Transverse colon (tissue), 4 donors: ENCODE measurements at regions not wholly inside any gene's neighbourhood (a gene's known extent, or its start where the extent isn't known, plus 50 kb on each side); places are given as distances from the start of the nearest gene placed in this dataset.

Experiments used
- DNase-seq: peaks from one replicate; pipeline ENCODE4 v3.0.0-alpha.2; 2019
- H3K27ac ChIP-seq, 4 donors: fragments of 200-600 bp; sonication (generic); 2 replicates each; pipeline ENCODE4 v1.5.1; 2016 to 2018; ENCODE audit warnings: inconsistent platforms in 4 of 4
- H3K27me3 ChIP-seq: fragments of 200-600 bp; sonication (generic); 2 replicates; pipeline ENCODE4 v1.5.1; 2017; ENCODE audit warnings: inconsistent platforms
- H3K36me3 ChIP-seq, 4 donors: fragments of 200-600 bp; sonication (generic); 2 replicates each; pipeline ENCODE4 v1.5.1; 2017 to 2019; ENCODE audit warnings: inconsistent platforms in 4 of 4
- H3K4me1 ChIP-seq, 4 donors: fragments of 200-600 bp; sonication (generic); 2 replicates each; pipeline ENCODE4 v1.5.1; 2017 to 2020; ENCODE audit warnings: inconsistent platforms in 4 of 4
- H3K4me3 ChIP-seq, 4 donors: fragments of 200-600 bp; sonication (generic); 1 replicate in 1 of 4; 2 replicates in 3 of 4; pipeline versions ENCODE4 v1.5.1 to v1.6.1; 2017 to 2019; ENCODE audit warnings: inconsistent platforms in 4 of 4
- H3K9me3 ChIP-seq, 2 donors: fragments of 200-600 bp; sonication (generic); 2 replicates each; pipeline ENCODE4 v1.5.1; 2017 to 2019; ENCODE audit warnings: inconsistent platforms in 2 of 2
- EP300 ChIP-seq: sonication (generic); formaldehyde crosslinking; IDR thresholded peaks from one replicate; pipeline ENCODE4 v1.6.1; 2017; ENCODE audit warnings: antibody characterized with exemption, low read depth
- POLR2A ChIP-seq: fragments of 450-650 bp; IDR thresholded peaks from one replicate; pipeline ENCODE4 v1.6.1; 2016; ENCODE audit warnings: antibody characterized with exemption, mild to moderate bottlenecking, moderate library complexity
- POLR2AphosphoS5 ChIP-seq, 3 donors: sonication (generic); formaldehyde crosslinking; IDR thresholded peaks; one replicate each; pipeline ENCODE4 v1.6.1; 2016; ENCODE audit warnings: antibody characterized with exemption in 3 of 3
- WGBS, 2 donors: methylation state at CpG; one replicate each; pipeline ENCODE4 v1.1.5; 2018; ENCODE audit warnings: low coverage in 1 of 2; 5-methylcytosine and 5-hydroxymethylcytosine counted together
- in situ Hi-C, 4 donors: fragments of 200-750 bp; cut with MboI; loops; one replicate each; pipeline versions ENCODE4 v1.15.0 to v1.15.1; 2017; ENCODE audit warnings: low sequenced_read_pairs in 3 of 4, low pct_ligation_motif_present in 1 of 4, low pct_unique_long_range_greater_than_20kb in 1 of 4
- intact Hi-C: fragments of 100-400 bp; cut with DNase I; formaldehyde crosslinking; loops from one replicate; pipeline ENCODE4 v1.15.1; 2023; ENCODE audit warnings: low total_unique reads
- TF ChIP-seq, protein P1 (sequence below), 5 experiments: fragments of 200-600 bp in 3 of 5; fragments of 450-650 bp in 2 of 5; sonication (generic) in 3 of 5; IDR thresholded peaks; 1 replicate in 2 of 5; 2 replicates in 3 of 5; pipeline ENCODE4 v1.5.1; 2016 to 2017; ENCODE audit warnings: antibody characterized with exemption in 5 of 5, inconsistent platforms in 3 of 5, mild to moderate bottlenecking in 2 of 5, moderate library complexity in 1 of 5

DNA sequence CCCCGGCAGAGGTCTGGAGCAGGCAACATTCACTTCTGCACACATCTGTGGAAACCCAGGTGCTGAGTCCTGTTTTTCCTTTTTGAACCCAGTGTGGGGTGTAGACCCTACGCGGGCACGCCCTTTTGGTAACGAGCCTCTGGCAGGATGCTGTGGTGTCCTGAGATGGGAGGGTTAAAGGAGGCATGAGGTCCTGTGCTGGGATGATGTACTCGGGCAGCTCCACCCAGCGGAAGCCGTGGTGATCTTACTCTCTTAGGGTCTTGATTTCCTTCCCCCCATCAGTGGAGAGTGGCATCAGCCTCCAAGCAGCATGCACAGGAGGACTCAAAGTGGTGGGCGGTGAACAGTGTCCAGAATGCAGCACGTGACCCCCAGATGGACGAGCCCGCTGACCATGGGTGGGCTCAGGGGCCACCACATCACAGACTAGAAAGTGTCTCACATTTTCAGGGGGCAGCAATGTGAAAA lies 148.6 kb downstream of the DNAJB6 start:
- Histone ChIP-seq H3K27me3 (peaks cover 4% of the 10 kb centered on the region), H3K4me1 (no peaks in the 10 kb centered on the region)
- no peak for TF ChIP-seq EP300
- no peak for TF ChIP-seq POLR2AphosphoS5 (IDR thresholded peaks at IDR 0.05)
- no peak for TF ChIP-seq POLR2A
- TF ChIP-seq, protein P1, sequence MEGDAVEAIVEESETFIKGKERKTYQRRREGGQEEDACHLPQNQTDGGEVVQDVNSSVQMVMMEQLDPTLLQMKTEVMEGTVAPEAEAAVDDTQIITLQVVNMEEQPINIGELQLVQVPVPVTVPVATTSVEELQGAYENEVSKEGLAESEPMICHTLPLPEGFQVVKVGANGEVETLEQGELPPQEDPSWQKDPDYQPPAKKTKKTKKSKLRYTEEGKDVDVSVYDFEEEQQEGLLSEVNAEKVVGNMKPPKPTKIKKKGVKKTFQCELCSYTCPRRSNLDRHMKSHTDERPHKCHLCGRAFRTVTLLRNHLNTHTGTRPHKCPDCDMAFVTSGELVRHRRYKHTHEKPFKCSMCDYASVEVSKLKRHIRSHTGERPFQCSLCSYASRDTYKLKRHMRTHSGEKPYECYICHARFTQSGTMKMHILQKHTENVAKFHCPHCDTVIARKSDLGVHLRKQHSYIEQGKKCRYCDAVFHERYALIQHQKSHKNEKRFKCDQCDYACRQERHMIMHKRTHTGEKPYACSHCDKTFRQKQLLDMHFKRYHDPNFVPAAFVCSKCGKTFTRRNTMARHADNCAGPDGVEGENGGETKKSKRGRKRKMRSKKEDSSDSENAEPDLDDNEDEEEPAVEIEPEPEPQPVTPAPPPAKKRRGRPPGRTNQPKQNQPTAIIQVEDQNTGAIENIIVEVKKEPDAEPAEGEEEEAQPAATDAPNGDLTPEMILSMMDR (IDR thresholded peaks at IDR 0.05), result no peak

DNA sequence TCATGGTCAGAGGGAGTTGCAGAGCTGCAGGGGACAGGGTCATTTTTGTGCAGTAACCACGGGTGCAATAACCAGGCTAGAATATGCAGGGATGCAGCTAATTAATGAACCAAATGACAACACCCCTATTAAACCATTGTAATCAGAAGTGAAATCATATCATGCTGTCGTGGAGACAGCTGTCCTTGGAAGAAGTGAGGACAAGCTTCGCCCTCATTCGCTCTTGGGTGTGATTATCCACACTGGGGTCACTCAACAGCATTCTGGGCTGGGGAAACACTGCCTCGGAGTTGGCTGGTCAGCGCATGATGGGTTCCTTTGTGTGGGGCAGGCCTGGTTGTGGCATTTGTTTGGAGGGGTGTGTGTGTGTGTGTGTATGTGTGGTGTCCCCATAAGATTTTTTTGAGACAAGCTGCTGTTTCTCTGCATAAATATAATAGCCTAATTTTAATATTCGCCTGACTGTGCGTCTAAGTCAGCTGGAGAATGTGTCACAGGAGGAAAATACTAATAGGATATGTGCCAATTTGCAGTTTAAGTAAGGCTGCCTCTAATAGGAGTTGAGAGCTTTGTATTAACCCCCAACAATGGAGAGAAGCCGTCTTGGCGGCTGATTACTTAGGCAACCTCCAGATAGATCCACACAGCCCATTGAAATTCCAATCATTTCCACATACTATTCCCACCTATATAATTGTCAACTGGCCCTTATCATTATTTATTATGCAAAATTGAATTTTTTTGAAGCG lies 149.4 kb downstream of the DNAJB6 start:
- no peak for TF ChIP-seq POLR2A
- TF ChIP-seq POLR2AphosphoS5 (IDR thresholded peaks at IDR 0.05), result no peak
- no peak for TF ChIP-seq EP300
- TF ChIP-seq, protein P1 (IDR thresholded peaks at IDR 0.05), result no peak
- in situ Hi-C loops (no loop called here), intact Hi-C loops (no loop called here)
- Histone ChIP-seq H3K27me3 (peaks cover 4% of the 10 kb centered on the region), H3K27ac (no peak overlapping the region), H3K4me3 (no peak overlapping the region), H3K4me1 (no peaks in the 10 kb centered on the region), H3K36me3 (no peaks in the 10 kb centered on the region), H3K9me3 (no peaks in the 10 kb centered on the region)
- WGBS, 2 donors, result 76 to 85% methylated on average over 3 to 11 of the region's 11 CpGs
- DNase-seq, result no peak

More for the DNA sequence above, 148.6 kb downstream of the DNAJB6 start:
- Histone ChIP-seq H3K4me3 (no peak overlapping the region), H3K27ac (no peak overlapping the region), H3K9me3 (no peaks in the 10 kb centered on the region), H3K36me3 (no peaks in the 10 kb centered on the region)
- 79% methylated on average over 12 of the region's 12 CpGs; no CpG with 5 or more reads in 1 of the 2 donors for WGBS, 2 donors
- DNase-seq, result no peak
- in situ Hi-C loops (no loop called here), intact Hi-C loops (no loop called here)

DNA sequence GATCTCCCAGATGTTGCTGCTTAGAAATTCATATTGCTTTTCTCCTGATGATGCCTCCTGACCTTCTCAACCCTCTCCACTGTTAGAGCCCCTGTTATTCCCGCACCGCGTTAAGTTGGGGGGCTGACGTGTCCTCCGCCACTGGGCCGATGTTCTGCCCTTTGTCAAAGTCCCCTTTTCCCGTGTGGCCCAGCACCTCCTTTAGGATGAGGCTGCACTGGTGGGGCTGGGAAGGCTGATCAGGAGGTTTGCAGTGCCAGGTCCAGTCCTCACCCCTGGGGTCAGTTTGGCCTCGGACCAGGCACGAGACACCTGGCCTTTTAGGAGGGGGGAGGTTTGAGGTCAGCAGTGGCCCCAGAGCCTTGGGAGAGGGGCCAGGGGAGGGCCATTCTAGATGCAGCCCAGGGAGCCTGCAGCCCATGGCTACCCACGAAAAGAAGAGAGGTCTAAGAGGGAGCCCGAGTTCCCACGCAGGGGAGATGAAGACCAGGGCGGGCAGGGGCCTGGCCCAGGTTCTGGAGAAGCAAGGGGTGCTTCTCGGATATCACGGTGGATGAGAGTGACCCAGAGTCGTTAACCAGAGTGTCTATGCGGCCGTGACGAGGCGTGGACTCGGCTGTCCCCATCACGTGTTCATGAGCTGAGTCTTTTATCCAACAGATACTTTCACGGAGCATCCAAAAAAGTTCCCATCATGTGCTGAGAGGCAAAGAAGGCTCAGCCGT lies 150.4 kb downstream of the DNAJB6 start:
- H3K27me3 ChIP-seq, result peaks cover 4% of the 10 kb centered on the region
- DNase-seq, result no peak
- intact Hi-C loops, result no loop called here

DNA sequence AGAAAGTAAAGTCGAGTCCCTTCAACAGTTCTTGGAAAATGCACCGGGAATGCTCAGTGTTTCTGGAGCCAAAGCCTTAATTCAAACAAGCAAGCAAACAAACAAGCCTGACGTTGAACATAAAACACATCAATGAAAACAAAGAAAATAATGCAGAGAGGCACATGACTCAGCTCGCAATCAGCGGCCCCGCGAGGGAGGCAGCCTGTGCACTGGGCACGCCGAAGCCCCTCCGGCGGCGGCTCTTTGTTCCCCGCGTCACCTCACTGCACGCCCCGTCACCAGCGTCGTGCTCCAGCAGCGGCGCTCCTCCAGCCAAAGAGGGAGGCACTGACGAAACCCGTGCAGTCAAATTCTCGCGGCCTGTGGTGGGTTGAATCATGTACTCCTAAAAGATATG lies 151.5 kb downstream of the DNAJB6 start:
- H3K36me3 ChIP-seq, result no peaks in the 10 kb centered on the region
- H3K4me1 ChIP-seq, result no peaks in the 10 kb centered on the region
- no peak for DNase-seq
- no peak for TF ChIP-seq EP300
- TF ChIP-seq, protein P1 (IDR thresholded peaks at IDR 0.05), result no peak
- no peak for TF ChIP-seq POLR2A
- no peak for TF ChIP-seq POLR2AphosphoS5 (IDR thresholded peaks at IDR 0.05)
- H3K27ac ChIP-seq, result no peak overlapping the region
- in situ Hi-C loops (no loop called here), intact Hi-C loops (no loop called here)
- H3K9me3 ChIP-seq, result no peaks in the 10 kb centered on the region
- H3K27me3 ChIP-seq, result peaks cover 4% of the 10 kb centered on the region
- WGBS, 2 donors, result 48 to 88% methylated on average over 5 to 24 of the region's 24 CpGs
- no peak overlapping the region for H3K4me3 ChIP-seq

More for the DNA sequence above, 150.4 kb downstream of the DNAJB6 start:
- TF ChIP-seq, protein P1 (IDR thresholded peaks at IDR 0.05), result no peak
- no peak for TF ChIP-seq EP300
- TF ChIP-seq POLR2AphosphoS5 (IDR thresholded peaks at IDR 0.05), result no peak
- no peak for TF ChIP-seq POLR2A
- Histone ChIP-seq H3K4me1 (no peaks in the 10 kb centered on the region), H3K27ac (no peak overlapping the region), H3K9me3 (no peaks in the 10 kb centered on the region), H3K36me3 (no peaks in the 10 kb centered on the region), H3K4me3 (no peak overlapping the region)
- in situ Hi-C loops, result no loop called here
- WGBS, 2 donors, result 81 to 89% methylated on average over 3 to 24 of the region's 24 CpGs
